A549 (cell line): ENCODE measurements at regions not wholly inside any gene's neighbourhood (a gene's known extent, or its start where the extent isn't known, plus 50 kb on each side); places are given as distances from the start of the nearest gene placed in this dataset.

Source experiments
- ATAC-seq, 2 experiments: fragments of 200-7000 bp in 1 of 2; fragments of >200 bp in 1 of 2; cut with Nextera tagmentation in 1 of 2; cut with Tn5 transposase in 1 of 2; 3 replicates each; pipeline versions ENCODE4 v1.8.0 to v1.9.1; 2018 to 2020; ENCODE audit warnings: mild to moderate bottlenecking in 1 of 2, moderate library complexity in 1 of 2
- CTCF ChIA-PET: fragments of 300-600 bp; sonication (Branson Sonifier 250); formaldehyde crosslinking; extraction: SDS; loops from one replicate; lab custom pipeline; 2021; ENCODE audit warnings: antibody characterized with exemption, inconsistent platforms; lab: Yijun Ruan, JAX
- POLR2A ChIA-PET: fragments of 350-600 bp; formaldehyde crosslinking; extraction: SDS; loops from one replicate; lab custom pipeline; 2021; ENCODE audit warnings: antibody characterized with exemption, inconsistent platforms; lab: Yijun Ruan, JAX
- DNase-seq, 2 experiments: peaks; one replicate each; pipeline versions ENCODE4 v3.0.0 to v3.0.0-alpha.2; 2011 to 2016; ENCODE audit warnings: low read depth in 1 of 2, low spot score in 1 of 2
- FAIRE-seq: peaks from 2 replicates; lab custom pipeline; 2011; peaks lifted over from hg19 to GRCh38; lab: Jason Lieb, UNC
- H3K27ac ChIP-seq, 2 experiments: fragments of >200 bp; sonication (Bioruptor Twin); formaldehyde crosslinking; 3 replicates each; pipeline ENCODE4 v1.5.1; 2016 to 2017
- H3K4me1 ChIP-seq: fragments of >200 bp; sonication (Bioruptor Twin); formaldehyde crosslinking; 3 replicates; pipeline ENCODE4 v1.6.1; 2016
- H3K4me2 ChIP-seq: fragments of >200 bp; sonication (Bioruptor Twin); formaldehyde crosslinking; 3 replicates; pipeline ENCODE4 v1.6.1; 2016
- H3K4me3 ChIP-seq: fragments of >200 bp; sonication (Bioruptor Twin); formaldehyde crosslinking; 3 replicates; pipeline ENCODE4 v1.5.1; 2016
- H3K9me3 ChIP-seq: fragments of >200 bp; sonication (Bioruptor Twin); formaldehyde crosslinking; 3 replicates; pipeline ENCODE4 v1.6.1; 2016
- BHLHE40 ChIP-seq: IDR thresholded peaks from 2 replicates; pipeline ENCODE4 v1.6.1; 2012; ENCODE audit warnings: low read depth, low read length, inconsistent platforms
- EHMT2 ChIP-seq: fragments of 200-600 bp; sonication (generic); IDR thresholded peaks from 2 replicates; pipeline ENCODE4 v1.6.1; 2016; ENCODE audit warnings: antibody characterized with exemption, low read depth, mild to moderate bottlenecking, moderate library complexity
- GATA3 ChIP-seq: IDR thresholded peaks from 2 replicates; pipeline ENCODE4 v1.6.1; 2012; ENCODE audit warnings: borderline replicate concordance
- HDAC2 ChIP-seq: fragments of 200-600 bp; sonication (generic); IDR thresholded peaks from 2 replicates; pipeline ENCODE4 v1.6.1; 2016
- JUNB ChIP-seq: fragments of >200 bp; sonication (Bioruptor Twin); formaldehyde crosslinking; IDR thresholded peaks from 2 replicates; pipeline ENCODE4 v1.6.1; 2016
- MAFK ChIP-seq: fragments of 450-650 bp; IDR thresholded peaks from 2 replicates; pipeline ENCODE4 v1.6.1; 2014; ENCODE audit not compliant: partially characterized antibody
- NPAS2 ChIP-seq: fragments of 250-450 bp; sonication (Bioruptor Pico); IDR thresholded peaks from 2 replicates; pipeline ENCODE4 v1.8.0; 2022; ENCODE audit warnings: mild to moderate bottlenecking, moderate library complexity, borderline replicate concordance
- POLR2A ChIP-seq: IDR thresholded peaks from 2 replicates; pipeline ENCODE4 v1.6.1; 2012; ENCODE audit warnings: mild to moderate bottlenecking, low read length
- POLR2AphosphoS2 ChIP-seq: conservative IDR thresholded peaks from 2 replicates; pipeline ENCODE4 v1.6.1; 2012; ENCODE audit warnings: low read length, improper control_type of control experiment, inconsistent platforms
- RCOR1 ChIP-seq: fragments of 150-350 bp; IDR thresholded peaks from 2 replicates; pipeline ENCODE4 v1.6.1; 2014; ENCODE audit warnings: antibody characterized with exemption, low read length, low read depth
- SMC3 ChIP-seq: fragments of >200 bp; sonication (Bioruptor Twin); formaldehyde crosslinking; IDR thresholded peaks from 3 replicates; pipeline ENCODE4 v1.6.1; 2018; ENCODE audit warnings: inconsistent platforms
- TP53 ChIP-seq: fragments of 250-450 bp; sonication (Bioruptor Pico); IDR thresholded peaks from 2 replicates; pipeline ENCODE4 v1.5.0; 2021; ENCODE audit warnings: mild to moderate bottlenecking, moderate library complexity
- ZC3H11A ChIP-seq: fragments of 450-650 bp; IDR thresholded peaks from 2 replicates; pipeline ENCODE4 v1.6.1; 2014; ENCODE audit warnings: antibody characterized with exemption, mild to moderate bottlenecking
- ZNF302 ChIP-seq: fragments of 250-450 bp; sonication (Bioruptor Pico); IDR thresholded peaks from 2 replicates; pipeline ENCODE4 v1.9.0; 2021; ENCODE audit warnings: inconsistent platforms, mild to moderate bottlenecking, moderate library complexity
- ZSCAN20 ChIP-seq: fragments of 250-450 bp; sonication (Bioruptor Pico); IDR thresholded peaks from 2 replicates; pipeline ENCODE4 v1.8.0; 2022; ENCODE audit warnings: mild to moderate bottlenecking, moderate library complexity
- WGBS: methylation state at CpG from one replicate; pipeline ENCODE4 v1.1.6; 2017; ENCODE audit errors: missing lambda C conversion rate; 5-methylcytosine and 5-hydroxymethylcytosine counted together
- TF ChIP-seq, protein P1 (sequence below): IDR thresholded peaks from 2 replicates; pipeline ENCODE4 v1.6.1; 2012; ENCODE audit warnings: low read depth, borderline replicate concordance
- TF ChIP-seq, protein P2 (sequence below): fragments of 250-450 bp; sonication (Bioruptor Pico); IDR thresholded peaks from 2 replicates; pipeline ENCODE4 v1.5.0; 2020; ENCODE audit warnings: low read depth, mild to moderate bottlenecking, moderate library complexity
- TF ChIP-seq, protein P3 (sequence below): fragments of >200 bp; sonication (Bioruptor Twin); formaldehyde crosslinking; IDR thresholded peaks from 3 replicates; pipeline ENCODE4 v1.6.1; 2016
- TF ChIP-seq, protein P4 (sequence below): fragments of 150-350 bp; IDR thresholded peaks from 2 replicates; pipeline ENCODE4 v1.6.1; 2014; ENCODE audit warnings: low read depth, mild to moderate bottlenecking, low read length
- TF ChIP-seq, protein P5 (sequence below): fragments of 250-450 bp; sonication (Bioruptor Pico); IDR thresholded peaks from 2 replicates; pipeline ENCODE4 v1.5.0; 2021; ENCODE audit warnings: mild to moderate bottlenecking, moderate library complexity, borderline replicate concordance
- TF ChIP-seq, protein P6 (sequence below): fragments of >200 bp; sonication (Bioruptor Twin); formaldehyde crosslinking; IDR thresholded peaks from 3 replicates; pipeline ENCODE4 v1.5.1; 2016

DNA sequence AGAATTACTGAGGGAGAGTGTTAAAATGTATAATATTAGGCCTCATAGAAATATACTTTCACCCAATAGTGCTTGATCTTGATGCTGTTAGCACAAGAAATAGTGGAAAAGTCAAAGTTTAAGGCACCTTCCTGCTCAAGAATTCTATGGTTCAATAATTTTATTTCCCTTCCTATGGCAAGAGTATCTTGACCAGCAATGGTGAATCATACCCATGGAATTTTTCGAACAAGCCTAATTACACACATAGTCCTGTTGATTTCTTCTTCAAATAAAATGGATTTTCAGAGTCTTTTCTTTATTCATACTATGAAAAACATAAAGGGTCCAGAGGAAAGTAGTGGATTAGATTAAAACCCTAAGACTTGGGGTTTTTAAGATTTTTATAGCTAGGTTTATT, 810.6 kb downstream of the CDH11 start:
- POLR2A ChIA-PET = no interaction called here
- TF ChIP-seq ZNF302 (CRISPR knock-in tag) = no peak
- TF ChIP-seq, protein P1, sequence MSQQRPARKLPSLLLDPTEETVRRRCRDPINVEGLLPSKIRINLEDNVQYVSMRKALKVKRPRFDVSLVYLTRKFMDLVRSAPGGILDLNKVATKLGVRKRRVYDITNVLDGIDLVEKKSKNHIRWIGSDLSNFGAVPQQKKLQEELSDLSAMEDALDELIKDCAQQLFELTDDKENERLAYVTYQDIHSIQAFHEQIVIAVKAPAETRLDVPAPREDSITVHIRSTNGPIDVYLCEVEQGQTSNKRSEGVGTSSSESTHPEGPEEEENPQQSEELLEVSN = no peak
- TF ChIP-seq BHLHE40 = no peak
- TF ChIP-seq GATA3 = no peak
- TF ChIP-seq ZC3H11A = no peak
- 2% methylated on average over 1 of the region's 1 CpG for WGBS
- DNase-seq (no peak), ATAC-seq (no peak), FAIRE-seq (no peak)
- Histone ChIP-seq H3K4me3 (no peak overlapping the region), H3K9me3 (no peaks in the 10 kb centered on the region), H3K4me1 (no peaks in the 10 kb centered on the region), H3K4me2 (no peak overlapping the region), H3K27ac (no peak overlapping the region)
- CTCF ChIA-PET = no interaction called here

DNA sequence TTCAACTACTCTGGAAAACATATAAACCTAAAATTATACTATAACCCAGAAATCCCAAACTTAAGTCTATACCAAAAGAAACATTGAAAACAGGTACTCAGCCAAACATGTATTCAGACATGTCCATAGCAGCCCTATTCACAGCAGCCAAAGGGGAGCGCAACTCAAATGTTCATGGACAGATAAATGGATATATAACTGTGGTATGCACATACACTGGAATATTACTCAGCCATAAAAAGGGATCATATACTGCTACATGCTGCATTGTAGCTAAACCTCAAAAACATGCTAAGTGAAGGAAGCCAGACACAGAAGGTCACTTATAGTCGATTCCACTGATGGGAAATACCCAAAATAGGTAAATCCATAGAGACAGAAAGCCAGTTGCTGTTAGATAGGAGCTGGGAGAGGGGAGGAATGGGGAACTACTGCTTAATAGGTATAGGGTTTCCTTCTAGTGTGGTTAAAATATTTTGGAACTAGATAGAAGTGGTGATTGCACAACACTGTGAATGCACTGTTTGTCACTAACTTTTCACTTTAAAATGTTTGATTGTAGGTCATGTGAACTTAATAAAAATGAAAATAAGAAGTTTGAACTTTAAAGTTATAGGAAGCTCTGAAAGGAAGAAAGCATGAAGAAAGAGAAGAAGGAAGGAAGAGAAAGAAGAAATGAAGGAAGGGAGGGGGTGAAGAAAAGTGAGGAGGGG, 812.3 kb downstream of the CDH11 start:
- WGBS = 2% methylated on average over 2 of the region's 2 CpGs
- Histone ChIP-seq H3K4me3 (no peak overlapping the region), H3K9me3 (no peaks in the 10 kb centered on the region), H3K4me2 (no peak overlapping the region), H3K4me1 (no peaks in the 10 kb centered on the region), H3K27ac (no peak overlapping the region)
- TF ChIP-seq POLR2A (no peak), ZSCAN20 (CRISPR knock-in tag) (no peak), EHMT2 (no peak), RCOR1 (no peak), SMC3 (no peak), NPAS2 (CRISPR knock-in tag) (no peak), JUNB (no peak), HDAC2 (no peak), BHLHE40 (no peak)
- TF ChIP-seq, protein P2, sequence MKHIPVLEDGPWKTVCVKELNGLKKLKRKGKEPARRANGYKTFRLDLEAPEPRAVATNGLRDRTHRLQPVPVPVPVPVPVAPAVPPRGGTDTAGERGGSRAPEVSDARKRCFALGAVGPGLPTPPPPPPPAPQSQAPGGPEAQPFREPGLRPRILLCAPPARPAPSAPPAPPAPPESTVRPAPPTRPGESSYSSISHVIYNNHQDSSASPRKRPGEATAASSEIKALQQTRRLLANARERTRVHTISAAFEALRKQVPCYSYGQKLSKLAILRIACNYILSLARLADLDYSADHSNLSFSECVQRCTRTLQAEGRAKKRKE (CRISPR knock-in tag) = no peak
- TF ChIP-seq, protein P3, sequence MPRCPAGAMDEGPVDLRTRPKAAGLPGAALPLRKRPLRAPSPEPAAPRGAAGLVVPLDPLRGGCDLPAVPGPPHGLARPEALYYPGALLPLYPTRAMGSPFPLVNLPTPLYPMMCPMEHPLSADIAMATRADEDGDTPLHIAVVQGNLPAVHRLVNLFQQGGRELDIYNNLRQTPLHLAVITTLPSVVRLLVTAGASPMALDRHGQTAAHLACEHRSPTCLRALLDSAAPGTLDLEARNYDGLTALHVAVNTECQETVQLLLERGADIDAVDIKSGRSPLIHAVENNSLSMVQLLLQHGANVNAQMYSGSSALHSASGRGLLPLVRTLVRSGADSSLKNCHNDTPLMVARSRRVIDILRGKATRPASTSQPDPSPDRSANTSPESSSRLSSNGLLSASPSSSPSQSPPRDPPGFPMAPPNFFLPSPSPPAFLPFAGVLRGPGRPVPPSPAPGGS = no peak
- TF ChIP-seq, protein P4, sequence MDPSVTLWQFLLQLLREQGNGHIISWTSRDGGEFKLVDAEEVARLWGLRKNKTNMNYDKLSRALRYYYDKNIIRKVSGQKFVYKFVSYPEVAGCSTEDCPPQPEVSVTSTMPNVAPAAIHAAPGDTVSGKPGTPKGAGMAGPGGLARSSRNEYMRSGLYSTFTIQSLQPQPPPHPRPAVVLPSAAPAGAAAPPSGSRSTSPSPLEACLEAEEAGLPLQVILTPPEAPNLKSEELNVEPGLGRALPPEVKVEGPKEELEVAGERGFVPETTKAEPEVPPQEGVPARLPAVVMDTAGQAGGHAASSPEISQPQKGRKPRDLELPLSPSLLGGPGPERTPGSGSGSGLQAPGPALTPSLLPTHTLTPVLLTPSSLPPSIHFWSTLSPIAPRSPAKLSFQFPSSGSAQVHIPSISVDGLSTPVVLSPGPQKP = no peak
- FAIRE-seq = no peak
- no peak for DNase-seq
- no peak for ATAC-seq
- POLR2A ChIA-PET = no interaction called here
- CTCF ChIA-PET = no interaction called here

DNA sequence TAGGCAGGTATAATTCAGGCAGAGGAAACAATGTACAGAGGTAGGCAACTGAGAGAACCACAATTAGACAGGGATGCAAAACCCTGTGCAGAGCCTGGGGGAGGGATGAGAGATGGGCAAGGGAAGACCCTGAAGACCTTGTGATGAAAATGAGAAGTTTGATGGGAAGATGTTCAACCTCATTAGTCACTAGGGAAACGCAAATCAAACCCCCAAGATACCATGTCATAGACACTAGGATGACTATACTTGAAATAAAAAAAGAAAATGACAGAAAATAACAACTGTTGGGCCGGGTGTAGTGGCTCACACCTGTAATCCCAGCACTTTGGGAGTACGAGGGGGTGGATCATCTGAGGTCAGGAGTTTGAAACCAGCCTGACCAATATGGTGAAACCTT, 813.1 kb downstream of the CDH11 start:
- ChIA-PET POLR2A (no interaction called here), CTCF (no interaction called here)
- WGBS = 2% methylated on average over 3 of the region's 3 CpGs
- no peak overlapping the region for H3K4me2 ChIP-seq
- DNase-seq (no peak), FAIRE-seq (no peak), ATAC-seq (no peak)
- no peaks in the 10 kb centered on the region for H3K4me1 ChIP-seq
- no peak overlapping the region for H3K27ac ChIP-seq
- H3K9me3 ChIP-seq = no peaks in the 10 kb centered on the region
- no peak overlapping the region for H3K4me3 ChIP-seq
- TF ChIP-seq, protein P5, sequence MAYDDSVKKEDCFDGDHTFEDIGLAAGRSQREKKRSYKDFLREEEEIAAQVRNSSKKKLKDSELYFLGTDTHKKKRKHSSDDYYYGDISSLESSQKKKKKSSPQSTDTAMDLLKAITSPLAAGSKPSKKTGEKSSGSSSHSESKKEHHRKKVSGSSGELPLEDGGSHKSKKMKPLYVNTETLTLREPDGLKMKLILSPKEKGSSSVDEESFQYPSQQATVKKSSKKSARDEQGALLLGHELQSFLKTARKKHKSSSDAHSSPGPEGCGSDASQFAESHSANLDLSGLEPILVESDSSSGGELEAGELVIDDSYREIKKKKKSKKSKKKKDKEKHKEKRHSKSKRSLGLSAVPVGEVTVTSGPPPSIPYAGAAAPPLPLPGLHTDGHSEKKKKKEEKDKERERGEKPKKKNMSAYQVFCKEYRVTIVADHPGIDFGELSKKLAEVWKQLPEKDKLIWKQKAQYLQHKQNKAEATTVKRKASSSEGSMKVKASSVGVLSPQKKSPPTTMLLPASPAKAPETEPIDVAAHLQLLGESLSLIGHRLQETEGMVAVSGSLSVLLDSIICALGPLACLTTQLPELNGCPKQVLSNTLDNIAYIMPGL (CRISPR knock-in tag) = no peak
- TF ChIP-seq POLR2AphosphoS2 (no peak), MAFK (no peak), TP53 (CRISPR knock-in tag) (no peak)
- TF ChIP-seq, protein P6, sequence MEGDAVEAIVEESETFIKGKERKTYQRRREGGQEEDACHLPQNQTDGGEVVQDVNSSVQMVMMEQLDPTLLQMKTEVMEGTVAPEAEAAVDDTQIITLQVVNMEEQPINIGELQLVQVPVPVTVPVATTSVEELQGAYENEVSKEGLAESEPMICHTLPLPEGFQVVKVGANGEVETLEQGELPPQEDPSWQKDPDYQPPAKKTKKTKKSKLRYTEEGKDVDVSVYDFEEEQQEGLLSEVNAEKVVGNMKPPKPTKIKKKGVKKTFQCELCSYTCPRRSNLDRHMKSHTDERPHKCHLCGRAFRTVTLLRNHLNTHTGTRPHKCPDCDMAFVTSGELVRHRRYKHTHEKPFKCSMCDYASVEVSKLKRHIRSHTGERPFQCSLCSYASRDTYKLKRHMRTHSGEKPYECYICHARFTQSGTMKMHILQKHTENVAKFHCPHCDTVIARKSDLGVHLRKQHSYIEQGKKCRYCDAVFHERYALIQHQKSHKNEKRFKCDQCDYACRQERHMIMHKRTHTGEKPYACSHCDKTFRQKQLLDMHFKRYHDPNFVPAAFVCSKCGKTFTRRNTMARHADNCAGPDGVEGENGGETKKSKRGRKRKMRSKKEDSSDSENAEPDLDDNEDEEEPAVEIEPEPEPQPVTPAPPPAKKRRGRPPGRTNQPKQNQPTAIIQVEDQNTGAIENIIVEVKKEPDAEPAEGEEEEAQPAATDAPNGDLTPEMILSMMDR = no peak
